ENCODE measurements at regions not wholly inside any gene's neighbourhood (a gene's known extent, or its start where the extent isn't known, plus 50 kb on each side); places are given as distances from the start of the nearest gene placed in this dataset.
"Not testable (repeated sequence)": the region's sequence is repeated elsewhere in the genome, so short reads cannot be mapped to it uniquely, and the experiment has no call there.

DNA sequence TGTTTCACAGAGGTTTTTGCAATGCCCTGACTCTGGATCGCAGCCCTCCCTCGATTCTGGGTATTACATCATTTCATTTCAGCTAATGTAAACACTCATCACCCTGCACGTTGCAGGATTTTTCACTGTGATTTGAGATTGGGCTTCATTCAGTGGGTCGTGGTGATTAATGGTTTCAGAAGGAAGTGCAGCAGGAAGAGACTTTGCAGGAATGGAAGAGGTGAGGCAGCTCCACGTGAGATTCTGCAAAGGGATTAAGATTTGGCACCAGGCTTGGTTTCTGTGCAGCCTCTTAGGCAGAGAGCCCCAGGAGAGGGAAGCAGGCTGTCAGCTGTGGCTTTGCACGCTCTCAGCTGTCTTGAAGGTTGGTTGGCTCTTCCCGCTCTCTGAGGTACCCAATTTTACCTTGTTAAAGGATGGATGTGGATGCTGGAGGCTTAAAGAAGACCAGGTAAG is 95.2 kb downstream of the PLCE1 start:
- DNase-seq (ENCODE audit: low spot score): no peak

DNA sequence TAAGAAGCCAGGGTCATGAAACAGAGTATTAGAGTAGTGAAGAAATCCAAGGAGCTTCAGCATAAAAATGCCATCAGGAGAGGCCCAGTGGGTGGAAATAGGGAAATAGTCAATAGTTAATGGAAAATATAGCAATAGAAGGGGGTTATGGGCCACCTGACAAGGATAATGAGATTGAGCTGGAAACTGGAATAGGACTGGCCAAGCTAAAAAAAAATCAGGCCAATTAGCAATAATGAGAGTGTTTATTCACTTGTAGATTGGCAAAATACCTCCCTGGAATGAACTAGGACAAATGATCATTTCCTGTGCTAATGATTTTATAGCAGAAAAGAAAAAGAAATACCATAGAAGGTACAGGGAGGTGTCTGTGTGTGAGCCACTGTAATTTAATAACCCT is 97.9 kb downstream of the PLCE1 start:
- no peak for DNase-seq (ENCODE audit: low spot score)

DNA sequence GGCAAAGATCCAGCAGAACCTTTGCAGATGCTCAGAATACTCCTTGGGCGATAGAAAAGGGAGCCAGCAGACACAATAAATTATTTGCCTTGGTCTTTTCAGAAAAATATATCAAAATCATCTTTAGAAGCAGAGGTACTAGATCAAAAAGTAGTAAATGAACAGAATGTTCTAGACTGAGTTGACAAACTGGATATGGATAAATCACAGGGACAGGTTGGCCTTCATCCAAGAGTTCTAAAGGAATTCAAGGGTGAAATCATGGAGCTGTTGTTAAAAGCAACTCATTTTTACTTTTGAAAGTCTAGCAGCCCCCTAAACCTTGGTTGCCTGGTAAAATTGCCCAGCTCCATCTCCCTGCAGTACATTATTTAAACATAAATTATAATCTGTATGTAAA is 99.1 kb downstream of the PLCE1 start:
- DNase-seq (ENCODE audit: low spot score): no peak

DNA sequence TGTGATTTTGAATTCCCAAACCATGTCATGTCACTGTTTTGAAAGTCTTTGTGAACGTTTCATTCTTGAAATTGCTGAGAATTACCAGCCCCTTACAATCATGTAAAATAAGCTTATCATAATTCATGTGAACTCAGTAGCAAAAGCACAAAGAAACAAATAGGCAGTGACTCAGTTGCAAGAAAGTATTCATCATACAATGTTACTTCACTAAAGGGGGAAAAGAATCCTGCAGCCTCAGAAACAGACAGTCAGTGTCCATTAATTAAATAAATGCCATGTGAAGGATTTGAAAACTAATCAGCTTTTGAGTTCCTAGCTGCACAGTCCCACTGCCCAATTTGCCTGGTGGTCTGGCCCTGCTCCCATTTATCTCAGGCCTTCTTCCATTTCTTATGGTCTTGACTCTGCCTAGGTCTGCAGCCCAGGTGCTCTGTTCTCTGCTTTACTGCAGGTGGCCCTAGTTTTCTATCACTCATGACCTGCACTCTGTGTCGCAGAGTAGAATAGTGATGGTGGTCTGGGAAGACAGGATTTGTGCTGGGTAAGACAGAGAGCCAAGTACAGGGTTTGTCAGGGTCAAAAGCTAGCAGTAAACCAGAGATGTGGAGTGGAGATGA is 99.7 kb downstream of the PLCE1 start:
- no peak for DNase-seq (ENCODE audit: low spot score)

DNA sequence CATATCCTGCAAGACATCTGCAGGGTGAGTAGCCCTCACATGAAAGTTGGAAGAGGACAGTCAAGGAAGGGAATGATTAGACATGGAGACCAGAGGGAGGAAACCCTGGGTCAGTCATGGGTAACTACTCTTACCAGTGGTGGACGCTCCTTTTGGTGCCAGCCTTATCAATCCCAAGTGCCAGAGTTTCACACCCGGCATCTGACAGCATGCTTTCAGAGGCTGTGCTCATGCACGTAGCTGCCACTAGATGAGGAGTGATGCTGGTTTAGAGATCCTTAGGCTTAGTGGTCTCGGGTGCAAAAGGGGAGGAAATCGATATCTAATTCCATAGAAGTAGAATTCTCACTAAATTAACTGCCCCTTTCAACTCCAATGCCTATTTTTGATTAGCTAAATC is 100.8 kb downstream of the PLCE1 start:
- DNase-seq (ENCODE audit: low spot score): no peak

DNA sequence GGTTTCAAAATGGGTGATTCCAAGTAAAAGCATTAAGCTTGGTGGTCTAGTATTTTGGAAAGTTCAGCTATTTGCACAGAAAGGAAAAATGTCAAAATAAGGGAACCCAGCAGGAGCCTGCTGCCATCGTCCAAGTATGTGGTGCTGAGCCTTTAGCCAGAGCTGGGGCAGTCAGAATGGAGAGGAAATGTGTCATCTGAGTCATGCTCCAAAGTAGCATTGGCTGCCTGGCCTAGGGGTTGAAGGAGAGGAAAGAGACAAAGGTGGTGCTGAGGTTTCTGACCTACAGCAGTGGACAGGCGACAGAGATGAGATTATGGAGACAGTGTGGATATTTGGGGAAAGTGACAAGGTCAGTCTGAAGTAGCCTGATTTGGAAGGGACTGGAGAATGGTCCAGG is 103.9 kb downstream of the PLCE1 start:
- no peak for DNase-seq (ENCODE audit: low spot score)

DNA sequence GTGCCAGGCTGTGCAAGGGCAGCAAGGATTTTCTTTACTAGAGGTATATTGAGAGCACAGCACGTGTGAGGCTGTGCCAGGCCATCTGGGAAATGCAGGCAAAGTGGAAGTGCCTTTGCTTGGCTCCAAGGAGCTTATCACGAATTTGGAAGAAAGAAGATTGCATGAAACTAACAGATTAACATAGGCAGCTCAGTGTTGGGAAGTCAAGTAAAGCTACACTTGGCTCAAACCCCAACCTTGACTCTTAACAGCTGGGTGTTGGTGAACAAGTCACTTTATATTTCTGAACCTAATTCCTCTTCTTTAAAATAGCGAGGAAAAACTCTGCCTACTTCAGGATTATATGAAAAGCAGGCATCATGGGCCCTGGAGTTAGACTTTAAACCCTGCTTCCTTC is 105.2 kb downstream of the PLCE1 start:
- DNase-seq (ENCODE audit: low spot score): no peak

DNA sequence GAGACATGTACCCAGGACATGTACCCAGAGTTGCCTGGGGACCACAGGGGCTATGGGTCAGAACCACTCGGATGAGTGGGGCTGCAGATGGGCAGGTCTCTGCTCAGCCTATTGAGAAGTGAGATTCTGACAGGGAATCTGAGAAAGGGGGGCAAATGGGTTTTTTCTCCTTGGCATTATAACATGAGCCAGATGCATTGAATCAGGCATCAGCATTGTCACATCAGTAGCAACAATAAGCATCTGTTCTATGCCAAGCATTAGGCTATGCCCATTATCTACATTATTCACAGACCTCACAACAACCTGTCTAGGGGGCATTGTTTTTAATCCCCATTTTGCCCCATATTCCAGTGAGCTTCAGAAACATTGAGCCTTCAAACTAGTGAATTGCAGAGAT is 108.2 kb downstream of the PLCE1 start:
- DNase-seq (ENCODE audit: low spot score): no peak

DNA sequence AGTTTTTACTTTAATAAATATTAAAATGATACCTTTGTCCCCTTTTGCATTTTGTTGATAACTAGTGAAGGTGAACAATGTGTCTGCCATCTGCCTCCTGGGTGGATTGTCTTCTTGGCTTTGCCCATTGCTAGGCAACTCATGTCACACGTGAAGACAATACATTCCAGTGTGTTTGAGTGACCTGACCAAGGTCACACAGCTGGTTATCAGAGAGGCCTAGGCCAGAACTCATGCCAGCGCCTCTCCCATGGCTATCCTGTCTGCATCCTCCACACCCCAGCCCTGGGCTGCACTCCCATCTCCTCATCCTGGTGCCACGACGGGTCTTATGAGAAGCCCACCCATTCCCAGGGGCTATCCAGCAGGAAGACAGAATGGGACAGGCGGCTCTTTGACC is 108.7 kb downstream of the PLCE1 start:
- no peak for DNase-seq (ENCODE audit: low spot score)

DNA sequence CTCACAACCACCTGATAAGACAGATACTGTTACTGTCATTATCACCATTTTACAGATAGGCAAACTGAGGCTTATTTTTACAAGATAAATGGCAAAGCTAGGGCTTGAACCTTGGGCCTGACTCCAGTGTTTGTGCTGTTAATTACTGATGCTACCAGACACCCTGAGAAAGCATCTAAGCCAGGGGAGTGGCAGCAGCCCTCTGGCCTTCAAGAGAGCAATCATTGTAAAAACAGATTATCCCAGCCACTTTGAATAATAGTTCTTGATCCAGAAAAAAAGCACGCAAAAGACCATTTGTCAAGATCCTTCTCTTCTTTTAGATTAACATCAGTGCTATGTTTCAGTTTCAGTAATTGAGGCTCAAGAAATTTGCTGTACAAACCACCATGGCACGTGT is 109.5 kb downstream of the PLCE1 start:
- DNase-seq (ENCODE audit: low spot score): no peak

DNA sequence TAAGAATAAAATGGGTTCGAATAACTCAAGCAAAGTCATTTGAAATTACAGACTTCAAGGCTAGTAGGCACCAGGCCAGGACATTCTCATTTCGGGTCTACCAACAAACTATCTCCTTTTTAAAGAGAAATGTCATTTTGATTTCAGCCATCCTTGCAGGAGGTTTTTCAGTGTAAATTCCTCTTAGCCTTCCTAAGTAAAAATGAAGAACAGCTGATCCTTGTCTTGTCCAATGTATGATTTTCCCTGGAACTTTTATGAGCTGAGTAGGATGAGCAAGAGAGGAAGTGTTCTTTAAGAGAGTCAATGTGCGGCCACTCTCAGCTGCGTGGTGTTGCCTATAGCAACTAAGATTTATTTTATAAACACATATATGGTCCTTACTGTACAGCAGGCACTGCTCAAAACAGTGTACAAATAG is 110.1 kb downstream of the PLCE1 start:
- no peak for DNase-seq (ENCODE audit: low spot score)

DNA sequence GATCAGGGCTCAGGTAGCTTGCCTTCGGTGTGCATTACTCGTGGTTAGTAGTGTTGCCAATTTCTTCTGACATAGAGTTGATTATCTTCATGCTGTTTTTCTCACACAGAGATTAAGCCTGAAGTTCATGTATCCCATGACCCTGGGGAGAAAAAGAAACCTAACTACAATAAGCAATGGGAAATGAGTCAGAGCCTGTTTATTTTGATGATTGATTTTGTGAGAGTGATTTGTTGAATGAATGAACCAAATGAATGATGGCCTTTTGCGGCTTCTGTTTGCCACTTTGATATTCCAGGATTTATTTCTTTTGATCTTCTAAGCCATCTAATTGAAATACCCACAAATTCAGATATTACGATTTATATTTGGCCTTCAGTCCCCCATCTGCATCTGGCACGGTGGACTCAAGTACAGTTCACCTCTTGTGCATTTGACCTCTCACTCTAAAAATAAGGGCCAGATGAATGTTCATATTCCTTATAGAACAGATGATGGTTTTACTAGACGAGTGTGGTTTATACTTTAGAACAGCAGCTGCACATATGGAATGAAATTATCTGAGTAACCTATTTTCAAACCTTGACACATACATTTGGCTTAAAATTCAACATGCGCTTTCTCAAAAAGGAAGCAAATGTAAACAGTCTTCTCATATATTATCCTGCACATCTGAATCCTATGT is 110.7 kb downstream of the PLCE1 start:
- no peak for DNase-seq (ENCODE audit: low spot score)

DNA sequence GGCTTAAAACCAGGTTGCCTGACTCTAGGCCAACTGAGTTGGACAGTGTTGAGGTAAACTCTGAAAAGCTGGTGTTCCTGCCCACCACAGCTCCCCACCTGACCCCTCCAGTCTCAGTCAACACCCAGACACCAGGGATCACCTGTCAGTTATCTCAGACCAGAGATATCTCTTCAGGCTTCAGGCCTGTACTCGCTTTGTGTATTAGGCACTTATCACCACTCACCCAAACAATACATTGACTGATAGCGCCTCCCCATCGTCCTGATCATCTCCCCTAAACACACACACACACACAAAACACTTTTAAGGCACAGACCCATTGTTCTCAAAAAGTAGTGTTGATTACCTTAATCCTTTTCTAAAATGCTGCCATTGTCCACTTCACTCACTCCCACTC is 111.5 kb downstream of the PLCE1 start:
- DNase-seq (ENCODE audit: low spot score): no peak

DNA sequence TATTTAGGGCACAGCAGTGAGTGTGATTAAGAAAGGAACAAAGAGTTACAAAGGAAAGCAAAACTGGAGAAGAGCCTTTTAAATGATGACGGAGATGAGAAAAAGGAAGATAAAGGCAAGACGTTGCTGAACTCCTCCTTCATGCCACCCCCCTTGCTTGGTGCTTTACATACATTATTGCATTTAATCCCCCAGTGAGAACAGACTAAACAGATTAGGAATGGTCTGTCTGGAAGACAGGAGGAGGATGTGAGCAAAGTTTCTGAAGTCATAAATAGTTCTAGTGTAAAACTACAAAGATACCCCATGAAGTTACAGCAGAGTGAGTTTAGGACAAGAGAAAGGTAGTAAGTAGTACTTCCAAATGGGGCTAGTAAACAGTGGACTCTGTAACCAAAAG is 113.5 kb downstream of the PLCE1 start:
- DNase-seq (ENCODE audit: low spot score): no peak

DNA sequence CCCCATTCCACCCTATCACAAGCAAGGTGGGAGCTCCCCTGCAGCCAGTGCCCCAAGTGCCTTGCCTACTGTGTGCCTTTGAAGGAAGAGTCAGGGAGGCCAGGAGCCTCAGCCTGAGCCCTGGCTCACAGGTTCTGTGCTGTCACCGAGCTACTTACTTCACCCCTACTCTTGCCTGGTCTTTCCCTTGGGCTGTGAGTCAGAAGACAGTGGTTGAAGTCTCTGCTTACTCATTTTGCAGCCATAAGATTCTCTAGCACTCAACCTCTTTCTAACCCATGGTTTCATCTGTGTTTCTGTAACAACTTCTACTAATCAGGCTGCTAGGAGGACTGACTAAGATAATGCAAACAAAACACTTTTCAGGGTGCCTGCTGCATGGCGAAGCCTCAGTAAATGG is 114.5 kb downstream of the PLCE1 start:
- no peak for DNase-seq (ENCODE audit: low spot score)

DNA sequence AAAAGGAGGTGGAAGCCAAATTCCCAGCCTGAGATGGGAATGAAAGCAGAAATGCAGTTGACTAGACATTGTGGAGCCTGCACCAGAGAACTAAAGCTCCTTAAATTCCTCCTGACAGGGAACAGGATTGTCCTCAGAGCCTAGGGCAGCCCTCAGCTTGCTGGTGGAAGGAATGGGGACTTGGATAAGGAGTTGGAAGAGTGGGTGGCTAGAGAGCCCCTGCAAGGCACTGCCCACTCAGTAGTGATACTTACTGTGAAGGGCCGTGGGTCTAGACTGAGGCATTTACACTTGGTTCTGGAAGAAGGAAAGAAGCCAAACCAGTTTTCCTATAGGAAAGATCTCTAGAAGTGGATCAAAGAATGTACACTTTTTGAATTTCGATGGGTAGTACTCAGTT is 117.6 kb downstream of the PLCE1 start:
- DNase-seq (ENCODE audit: low spot score): no peak

DNA sequence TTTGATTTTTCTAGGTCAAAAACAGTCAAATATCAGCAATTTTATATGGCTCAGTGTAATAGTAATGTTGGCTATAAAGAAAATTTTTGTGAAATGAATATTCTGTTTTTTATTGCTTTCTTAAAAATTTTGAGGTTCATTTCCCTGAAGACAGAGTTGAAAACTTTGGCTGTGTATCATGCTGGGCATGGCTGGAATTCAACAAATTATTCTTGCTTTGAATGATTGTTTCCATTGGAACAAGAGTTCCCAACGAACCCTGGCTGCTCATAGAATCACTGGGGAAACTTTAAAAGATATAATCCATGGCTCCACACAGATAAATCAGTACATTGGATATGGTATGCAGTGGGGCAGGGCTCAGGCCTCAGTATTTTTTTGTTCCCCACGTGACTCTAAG is 118.6 kb downstream of the PLCE1 start:
- no peak for DNase-seq (ENCODE audit: low spot score)

DNA sequence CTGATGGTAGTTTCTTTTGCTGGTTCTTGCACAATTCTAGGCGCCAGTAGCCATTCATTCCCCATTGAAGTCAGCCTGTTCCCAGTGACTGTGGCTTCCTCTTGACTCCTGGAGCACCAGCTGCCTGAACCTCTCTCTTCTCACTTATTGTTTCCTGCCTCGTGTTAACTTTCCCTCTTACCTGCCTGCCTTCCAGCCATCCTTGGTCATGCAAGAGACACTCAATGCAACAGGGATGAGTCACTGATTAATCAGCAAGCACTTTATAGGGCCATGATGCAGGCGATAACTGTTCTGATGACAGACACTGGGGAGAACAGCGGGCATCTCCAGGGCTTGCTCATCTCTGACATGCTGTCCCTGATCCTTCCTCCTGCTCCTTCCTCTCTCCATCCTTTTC is 122.0 kb downstream of the PLCE1 start:
- DNase-seq (ENCODE audit: low spot score): no peak

DNA sequence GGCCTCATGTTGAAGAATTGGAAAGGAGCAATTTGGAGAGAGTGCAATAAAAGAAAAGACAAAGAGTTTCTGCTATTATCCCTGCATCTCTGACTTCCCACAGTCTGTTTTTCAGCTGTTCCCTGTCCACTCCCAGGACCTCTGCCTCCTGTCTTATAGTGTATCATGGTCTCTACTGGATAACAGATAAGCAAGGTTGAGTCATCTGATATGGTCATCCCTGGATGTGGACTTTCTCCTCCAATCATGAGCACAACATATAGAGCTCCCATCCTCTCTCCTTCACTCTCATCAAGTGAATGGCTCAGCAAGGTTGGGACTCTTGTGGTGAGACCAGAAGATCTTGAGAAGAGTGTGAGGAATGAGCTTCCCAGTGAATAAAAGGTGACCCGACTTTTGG is 123.1 kb downstream of the PLCE1 start:
- DNase-seq (ENCODE audit: low spot score): no peak

DNA sequence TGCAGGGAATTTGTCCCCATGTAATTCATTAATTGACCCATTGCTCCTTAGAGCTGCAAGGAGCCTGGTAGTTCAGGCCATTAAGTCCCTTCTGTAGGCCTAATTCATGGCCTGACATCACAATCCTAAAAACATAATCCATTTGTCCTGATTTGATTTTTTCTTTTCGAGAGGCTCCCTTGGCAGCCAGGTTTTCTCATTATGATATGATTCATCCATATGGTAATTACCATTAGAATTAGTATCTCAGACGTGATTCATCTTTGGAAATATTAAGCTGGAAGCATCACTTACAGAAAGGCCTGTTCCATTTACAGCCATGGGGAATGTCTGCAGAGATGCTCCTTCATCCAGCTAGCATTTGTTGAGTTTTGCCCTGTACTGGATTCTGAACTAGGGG is 128.5 kb downstream of the PLCE1 start:
- DNase-seq (ENCODE audit: low spot score): no peak

DNA sequence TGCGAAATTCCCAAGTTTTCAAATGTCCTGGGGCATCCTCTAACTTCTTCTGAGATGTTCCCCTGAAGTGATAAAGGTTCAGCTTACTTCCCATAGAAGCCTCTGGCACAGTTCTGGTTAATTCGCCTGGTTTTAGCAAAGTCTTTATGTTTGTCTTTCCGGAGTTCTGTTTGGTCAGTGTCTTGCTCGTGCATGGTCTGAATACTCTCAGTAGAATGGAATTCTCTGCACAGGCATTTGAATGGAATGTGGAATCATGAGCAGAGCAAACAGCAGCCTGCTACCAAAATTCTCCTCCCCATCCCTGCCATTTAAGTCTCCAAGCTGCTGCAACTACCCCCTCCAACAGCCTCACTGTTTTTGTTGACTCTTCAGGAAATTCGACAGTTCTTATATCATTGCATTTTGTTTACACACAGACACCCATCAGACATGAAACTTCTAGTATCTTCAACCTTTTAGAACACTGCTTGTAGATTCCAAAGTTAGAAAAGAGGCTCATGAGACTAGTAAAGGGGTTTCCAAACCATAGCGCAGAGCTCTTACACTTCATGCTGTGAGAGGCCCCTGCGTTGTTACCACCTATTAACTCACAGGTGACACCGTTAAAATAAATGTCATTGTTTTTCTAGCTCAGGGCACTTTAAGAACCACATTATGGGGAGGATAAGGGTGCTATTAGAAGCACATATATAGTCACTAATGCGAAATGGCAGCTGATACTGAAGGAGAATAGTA is 129.7 kb downstream of the PLCE1 start:
- no peak for DNase-seq (ENCODE audit: low spot score)

DNA sequence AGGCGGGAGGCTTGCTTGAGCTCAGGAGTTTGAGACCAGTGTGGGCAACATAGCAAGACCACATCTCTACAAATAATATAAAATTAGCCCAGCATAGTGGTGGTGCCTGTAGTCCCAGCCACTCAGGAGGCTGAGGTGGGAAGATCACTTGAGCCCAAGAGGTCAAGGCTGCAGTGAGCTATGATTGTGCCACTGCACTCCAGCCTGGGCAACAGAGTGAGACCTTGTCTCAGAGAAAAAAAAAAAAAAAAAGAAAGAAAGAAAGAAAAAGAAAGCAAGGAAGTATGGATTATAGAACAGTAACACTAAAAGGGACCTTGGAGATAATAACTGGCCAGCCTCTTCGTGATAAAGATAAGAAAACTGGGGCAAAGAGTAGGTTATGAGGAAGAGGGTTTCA is 130.4 kb downstream of the PLCE1 start:
- not testable (repeated sequence) for DNase-seq (ENCODE audit: low spot score)

DNA sequence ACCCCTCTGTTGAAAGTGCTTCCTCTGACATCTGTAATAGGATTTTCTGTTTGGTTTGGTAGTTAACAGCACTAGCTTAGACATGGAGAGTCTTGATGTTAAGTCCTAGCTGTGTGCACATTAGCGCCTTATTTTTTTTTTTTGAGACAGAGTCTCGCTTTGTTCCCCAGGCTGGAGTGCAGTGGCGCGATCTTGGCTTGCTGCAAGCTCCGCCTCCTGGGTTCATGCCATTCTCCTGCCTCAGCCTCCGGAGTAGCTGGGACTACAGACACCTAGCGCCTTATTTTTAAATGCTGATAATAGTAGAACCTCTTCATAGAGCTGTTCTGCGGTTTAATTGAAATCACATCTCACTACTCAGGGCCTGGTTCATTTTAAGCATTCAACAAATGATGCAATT is 131.5 kb downstream of the PLCE1 start:
- not testable (repeated sequence) for DNase-seq (ENCODE audit: low spot score)

DNA sequence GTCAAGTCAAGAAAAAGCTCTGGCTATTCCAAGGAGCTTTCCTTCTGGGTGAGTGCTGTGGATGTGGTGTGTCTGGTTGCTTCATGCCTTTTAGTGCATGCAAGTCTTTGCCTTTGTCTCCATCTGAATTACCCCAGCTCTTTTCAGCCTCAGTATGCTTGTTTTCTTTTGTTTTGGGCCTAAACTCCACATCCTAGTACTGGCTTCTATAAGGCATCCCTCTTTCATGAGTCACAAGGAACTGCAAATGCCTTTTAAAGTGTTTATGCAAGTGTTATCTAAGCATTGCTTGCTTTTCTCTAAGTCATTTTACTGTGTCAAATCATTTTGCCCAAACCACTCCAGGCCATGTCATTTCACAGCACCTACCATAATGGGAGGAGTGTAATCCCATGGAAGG is 132.1 kb downstream of the PLCE1 start:
- no peak for DNase-seq (ENCODE audit: low spot score)

All from NAMALWA (cell line).